Activated CD8-positive, alpha-beta memory T cell treated with anti-CD3 and anti-CD28 coated beads for 24 hours (primary cell): ENCODE measurements at regions not wholly inside any gene's neighbourhood (a gene's known extent, or its start where the extent isn't known, plus 50 kb on each side); places are given as distances from the start of the nearest gene placed in this dataset.
A peak's percentile ranks its signal among the peaks of the same experiment; 100 is the strongest.
"Not testable (repeated sequence)": the region's sequence is repeated elsewhere in the genome, so short reads cannot be mapped to it uniquely, and the experiment has no call there.

ENCODE experiments used
- DNase-seq: peaks from one replicate; pipeline ENCODE4 v3.0.0-alpha.2; 2020

- DNase-seq: peak; percentile 81
Observed at GRCh38 chr9:62798884-62799850, 1609.3 kb downstream of the SPATA31A7 start.

GRCh38 chr9:62799851-62800371 is 1610.1 kb downstream of the SPATA31A7 start:
- DNase-seq: peak; percentile 79

- peak; percentile 81 for DNase-seq
Observed at GRCh38 chr9:62800451-62801371, 1610.9 kb downstream of the SPATA31A7 start.

DNA sequence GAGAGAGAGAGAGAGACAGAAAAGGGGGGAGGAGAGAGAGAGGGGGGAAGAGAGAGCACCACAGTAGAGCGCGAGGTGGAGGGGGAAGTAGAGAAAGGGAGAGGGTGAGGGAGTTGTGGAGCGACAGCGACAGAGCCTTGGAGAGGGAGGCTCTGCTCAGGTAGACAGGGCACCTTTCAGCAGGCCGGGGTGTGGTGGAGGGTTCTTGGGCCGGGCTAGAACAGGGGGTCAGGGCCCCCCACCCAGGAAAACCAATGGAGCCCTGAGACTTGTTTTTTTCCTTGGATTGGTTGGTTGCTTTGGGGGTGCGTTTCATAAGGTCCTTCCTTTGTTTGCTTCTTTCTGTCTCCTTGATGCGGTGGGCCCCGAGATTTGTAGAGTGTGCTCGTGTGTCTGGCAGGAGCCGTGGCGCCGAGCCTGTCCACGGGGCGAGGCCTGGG is 1611.6 kb downstream of the SPATA31A7 start:
- peak; percentile 74 for DNase-seq

- DNase-seq: peak; percentile 99
Observed at GRCh38 chr9:62801961-62802718, 1612.3 kb downstream of the SPATA31A7 start.

GRCh38 chr9:62802719-62803079 is 1612.9 kb downstream of the SPATA31A7 start:
- not testable (repeated sequence) for DNase-seq

GRCh38 chr9:62803099-62803498 is 1613.3 kb downstream of the SPATA31A7 start:
- not testable (repeated sequence) for DNase-seq

DNA sequence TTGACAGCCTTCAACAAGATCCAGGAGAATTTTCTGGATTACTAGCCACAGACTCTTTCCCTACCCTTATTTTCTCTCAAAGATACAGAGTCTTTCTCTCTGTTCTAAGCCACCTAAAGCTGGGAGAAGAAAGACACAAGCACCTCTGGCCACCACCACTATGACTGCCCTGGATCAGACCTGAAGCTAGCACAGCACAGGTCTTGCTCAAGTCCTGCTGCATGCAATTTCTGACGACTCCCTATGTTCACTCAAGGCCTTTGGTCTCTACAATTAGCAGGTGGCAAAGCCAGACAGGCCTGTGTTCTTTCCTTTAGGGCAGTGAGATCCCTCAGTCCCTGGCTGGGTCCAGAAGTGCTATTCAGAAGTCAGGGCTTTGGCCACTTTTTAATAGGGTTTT is 1614.5 kb downstream of the SPATA31A7 start:
- not testable (repeated sequence) for DNase-seq

- DNase-seq: not testable (repeated sequence)
Observed at GRCh38 chr9:62807424-62807823, 1617.6 kb downstream of the SPATA31A7 start.

GRCh38 chr9:62808081-62808480 is 1618.2 kb downstream of the SPATA31A7 start:
- not testable (repeated sequence) for DNase-seq

DNA sequence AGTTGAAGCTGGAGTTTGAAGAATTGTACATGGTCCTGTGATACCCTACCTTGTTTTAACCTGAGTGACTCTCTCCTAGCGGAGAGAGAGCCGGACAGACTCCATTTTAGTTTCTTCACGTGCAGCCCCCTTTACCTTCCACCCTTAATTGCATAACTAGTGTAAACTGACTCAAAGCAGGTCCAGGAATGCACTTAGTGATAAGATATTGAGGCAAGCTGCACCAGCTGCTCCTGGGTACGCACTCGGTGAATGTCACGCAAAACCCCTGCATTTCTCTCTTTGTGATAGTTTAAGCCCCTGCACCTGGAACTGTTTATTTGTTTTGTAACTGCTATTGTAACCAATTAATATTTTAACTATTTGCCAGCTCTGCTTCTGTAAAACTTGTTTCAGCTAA is 1620.5 kb downstream of the SPATA31A7 start:
- not testable (repeated sequence) for DNase-seq

DNA sequence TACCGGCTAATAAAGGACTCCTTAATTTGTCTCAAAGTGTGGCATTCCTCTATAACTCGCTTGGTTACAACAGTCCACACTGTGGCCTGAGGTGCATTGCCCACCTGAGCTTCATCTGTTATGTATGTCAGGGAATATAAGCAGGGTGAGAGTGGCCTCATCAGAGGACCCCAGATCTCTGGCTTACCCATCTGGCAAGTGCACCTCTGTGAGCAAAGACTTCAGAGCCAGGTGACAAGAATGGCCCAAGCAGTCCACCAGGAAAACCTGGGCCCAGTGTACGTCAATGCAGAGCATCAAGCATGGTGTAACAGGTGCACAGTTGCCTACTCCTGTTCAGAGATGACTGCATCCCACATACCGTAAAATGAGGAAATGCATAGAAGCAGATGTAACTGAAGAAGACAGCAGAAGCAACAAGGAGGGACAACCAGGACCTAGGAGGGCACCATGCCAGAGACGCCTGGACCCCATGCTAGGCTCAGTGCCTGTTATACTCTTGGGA is 1621.0 kb downstream of the SPATA31A7 start:
- not testable (repeated sequence) for DNase-seq

GRCh38 chr9:62815436-62815835 is 1625.6 kb downstream of the SPATA31A7 start:
- DNase-seq: not testable (repeated sequence)

GRCh38 chr9:62816331-62816730 is 1626.5 kb downstream of the SPATA31A7 start:
- not testable (repeated sequence) for DNase-seq

DNA sequence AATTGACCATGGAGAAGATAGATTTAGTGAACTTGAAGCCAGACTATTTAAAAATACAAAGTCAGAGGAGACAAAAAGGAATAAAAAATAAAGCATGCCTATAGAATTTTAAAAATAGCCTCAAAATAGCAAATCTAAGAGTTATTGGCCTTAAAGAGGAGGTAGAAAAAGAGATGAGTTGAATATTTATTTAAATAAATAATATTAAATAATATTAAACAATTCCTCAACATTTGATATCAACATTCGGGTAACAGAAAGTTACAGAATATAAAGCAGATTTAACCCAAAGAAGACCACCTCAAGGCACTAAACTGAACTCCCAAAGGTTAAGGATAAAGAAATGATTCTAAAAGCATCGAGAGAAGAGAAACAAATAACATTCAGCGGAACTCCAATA is 1627.4 kb downstream of the SPATA31A7 start:
- not testable (repeated sequence) for DNase-seq

DNA sequence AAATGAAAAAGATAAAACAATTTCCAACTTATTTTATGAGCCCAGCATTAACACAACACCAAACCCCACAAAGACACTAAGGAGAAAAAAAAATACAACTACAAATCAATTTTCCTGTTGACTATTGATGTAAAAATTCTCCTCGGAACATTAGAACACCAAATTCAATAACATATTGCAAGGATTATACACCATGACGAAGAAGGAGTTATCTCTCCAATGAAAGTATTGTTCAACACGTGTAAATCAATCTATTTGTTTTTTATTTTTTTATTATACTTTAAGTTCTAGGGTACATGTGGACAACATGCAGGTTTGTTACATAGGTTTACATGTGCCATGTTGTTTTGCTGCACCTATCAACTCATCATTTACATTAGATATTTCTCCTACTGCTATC is 1632.3 kb downstream of the SPATA31A7 start:
- DNase-seq: not testable (repeated sequence)

DNA sequence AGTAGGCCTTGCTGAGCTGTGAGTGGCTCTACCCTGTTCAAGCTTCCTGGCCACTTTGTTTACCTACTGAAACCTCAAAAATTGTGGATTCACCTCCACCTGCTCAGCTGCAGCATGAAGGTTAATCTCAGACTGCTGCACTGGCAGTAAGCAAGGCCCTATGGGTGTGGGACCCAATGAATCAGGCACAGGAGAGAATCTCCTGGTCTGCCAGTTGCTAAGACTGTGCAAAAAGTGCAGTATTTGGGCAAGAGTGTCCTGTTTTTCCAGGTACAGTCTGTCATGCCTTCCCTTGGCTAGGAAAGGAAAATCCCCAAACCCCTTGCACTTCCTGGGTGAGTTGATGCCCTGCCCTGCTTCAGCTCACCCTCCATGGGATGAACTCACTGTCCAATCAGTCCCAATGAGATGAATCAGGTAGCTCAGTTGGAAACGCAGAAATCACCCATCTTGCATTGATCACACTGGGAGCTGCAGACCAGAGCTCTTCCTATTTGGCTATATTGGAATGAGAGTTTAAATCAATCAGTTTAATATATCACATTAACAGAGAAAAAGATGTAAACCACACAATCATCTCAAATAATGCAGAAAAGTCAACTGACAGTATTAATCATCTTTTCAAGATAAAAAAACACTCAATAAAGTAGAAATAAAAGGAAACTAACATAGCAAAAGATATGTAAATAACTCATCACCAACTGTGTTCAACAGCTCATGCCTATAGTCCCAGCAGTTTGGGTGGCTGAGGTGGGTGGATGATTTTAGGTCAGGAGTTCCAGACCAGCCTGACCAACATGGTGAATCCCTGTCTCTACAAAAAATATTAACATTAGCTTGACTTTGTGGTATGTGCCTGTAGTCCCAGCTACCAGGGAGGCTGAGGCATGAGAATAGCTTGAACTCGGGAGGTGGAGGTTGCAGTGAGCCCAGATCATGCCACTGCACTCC is 1638.4 kb downstream of the SPATA31A7 start:
- DNase-seq: not testable (repeated sequence)

DNA sequence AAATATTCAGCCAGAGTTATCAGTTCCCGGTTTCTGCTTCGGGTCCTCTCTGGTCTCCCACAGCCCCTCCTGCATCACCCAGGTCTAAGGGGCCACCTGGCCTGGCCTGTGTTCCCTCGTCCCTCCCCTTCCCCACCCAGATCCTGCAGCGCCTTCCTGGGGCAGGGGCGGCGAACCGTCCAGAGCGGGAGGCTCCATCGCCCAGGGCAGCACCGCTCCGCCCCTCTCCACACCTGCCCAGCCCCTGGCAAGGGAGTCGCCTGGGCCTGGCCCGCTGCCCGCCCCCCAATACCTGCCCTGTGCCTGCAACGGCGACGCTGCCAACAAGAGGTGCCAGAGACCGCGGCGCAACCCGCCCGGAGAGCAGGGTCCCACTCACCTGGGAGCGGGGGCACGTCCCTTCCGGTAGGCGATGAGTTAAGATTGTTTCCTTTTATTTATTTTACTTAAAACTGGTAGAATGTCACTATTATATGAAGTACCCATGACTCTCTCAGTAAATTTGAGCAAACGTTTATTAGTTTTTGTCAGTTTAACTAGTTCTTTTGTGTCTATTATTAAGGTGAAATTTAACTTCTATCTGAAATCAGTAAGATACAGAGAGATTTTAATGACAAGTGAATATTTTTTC is 1641.1 kb downstream of the SPATA31A7 start:
- DNase-seq: not testable (repeated sequence)

- DNase-seq: not testable (repeated sequence)
Observed at GRCh38 chr9:62833323-62834200, 1643.7 kb downstream of the SPATA31A7 start.
